GM19455 (cell line): ENCODE measurements at regions not wholly inside any gene's neighbourhood (a gene's known extent, or its start where the extent isn't known, plus 50 kb on each side); places are given as distances from the start of the nearest gene placed in this dataset.

Experiments
- ATAC-seq: cut with Tn5 transposase; IDR thresholded peaks from one replicate; pipeline ENCODE4 v1.9.1; 2021; ENCODE audit not compliant: unreplicated experiment

- no peak for ATAC-seq
Measured at GRCh38 chr11:92739491-92739890, 230.0 kb upstream of the MTNR1B start.

- no peak for ATAC-seq
Measured at GRCh38 chr11:92740276-92740675, 229.2 kb upstream of the MTNR1B start.

- no peak for ATAC-seq
Measured at GRCh38 chr11:92744929-92745585, 224.4 kb upstream of the MTNR1B start.

GRCh38 chr11:92750794-92751193, 218.7 kb upstream of the MTNR1B start:
- ATAC-seq, result no peak

GRCh38 chr11:92751594-92751993, 217.9 kb upstream of the MTNR1B start:
- ATAC-seq, result no peak

- ATAC-seq, result no peak
Measured at GRCh38 chr11:92752122-92752521, 217.3 kb upstream of the MTNR1B start.

GRCh38 chr11:92753161-92753560, 216.3 kb upstream of the MTNR1B start:
- no peak for ATAC-seq

GRCh38 chr11:92758241-92758780, 211.1 kb upstream of the MTNR1B start:
- no peak for ATAC-seq

- ATAC-seq, result no peak
Measured at GRCh38 chr11:92759571-92760214, 209.8 kb upstream of the MTNR1B start.

- ATAC-seq, result no peak
Measured at GRCh38 chr11:92762121-92762540, 207.3 kb upstream of the MTNR1B start.

GRCh38 chr11:92763336-92763735, 206.1 kb upstream of the MTNR1B start:
- no peak for ATAC-seq

GRCh38 chr11:92764128-92764527, 205.3 kb upstream of the MTNR1B start:
- no peak for ATAC-seq

- no peak for ATAC-seq
Measured at GRCh38 chr11:92765082-92765840, 204.2 kb upstream of the MTNR1B start.

- ATAC-seq, result no peak
Measured at GRCh38 chr11:92765965-92766371, 203.5 kb upstream of the MTNR1B start.

GRCh38 chr11:92766698-92767097, 202.8 kb upstream of the MTNR1B start:
- no peak for ATAC-seq

- no peak for ATAC-seq
Measured at GRCh38 chr11:92767416-92767815, 202.0 kb upstream of the MTNR1B start.

GRCh38 chr11:92768121-92768840, 201.2 kb upstream of the MTNR1B start:
- no peak for ATAC-seq

GRCh38 chr11:92769112-92769511, 200.3 kb upstream of the MTNR1B start:
- ATAC-seq, result no peak

GRCh38 chr11:92770419-92770818, 199.0 kb upstream of the MTNR1B start:
- no peak for ATAC-seq

- no peak for ATAC-seq
Measured at GRCh38 chr11:92770981-92771380, 198.5 kb upstream of the MTNR1B start.

- no peak for ATAC-seq
Measured at GRCh38 chr11:92771701-92772100, 197.8 kb upstream of the MTNR1B start.
